D341Med (cell line): ENCODE measurements at regions not wholly inside any gene's neighbourhood (a gene's known extent, or its start where the extent isn't known, plus 50 kb on each side); places are given as distances from the start of the nearest gene placed in this dataset.

Experiments used
- DNase-seq: peaks from one replicate; pipeline ENCODE4 v3.0.0; 2012; ENCODE audit warnings: low spot score

DNA sequence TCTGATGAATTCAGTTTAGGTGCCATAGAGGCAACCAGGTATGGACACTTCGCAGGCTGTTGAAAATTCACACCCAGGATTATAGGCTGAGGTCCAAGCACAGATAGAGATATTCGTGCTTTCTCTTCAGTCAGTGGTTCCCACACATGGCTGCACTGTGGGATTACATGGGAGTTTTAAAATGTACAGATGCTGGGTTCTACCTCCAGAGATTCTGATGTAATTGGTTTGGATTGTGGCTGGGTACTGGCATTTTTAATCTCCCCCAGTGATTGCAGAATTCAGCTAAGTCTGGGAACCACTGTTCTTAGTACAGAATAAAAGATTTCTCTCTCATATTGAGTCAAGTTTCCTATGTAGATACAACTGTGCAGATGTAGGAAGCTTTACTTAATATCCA lies 91.6 kb downstream of the FOXB1 start:
- DNase-seq, result no peak

DNA sequence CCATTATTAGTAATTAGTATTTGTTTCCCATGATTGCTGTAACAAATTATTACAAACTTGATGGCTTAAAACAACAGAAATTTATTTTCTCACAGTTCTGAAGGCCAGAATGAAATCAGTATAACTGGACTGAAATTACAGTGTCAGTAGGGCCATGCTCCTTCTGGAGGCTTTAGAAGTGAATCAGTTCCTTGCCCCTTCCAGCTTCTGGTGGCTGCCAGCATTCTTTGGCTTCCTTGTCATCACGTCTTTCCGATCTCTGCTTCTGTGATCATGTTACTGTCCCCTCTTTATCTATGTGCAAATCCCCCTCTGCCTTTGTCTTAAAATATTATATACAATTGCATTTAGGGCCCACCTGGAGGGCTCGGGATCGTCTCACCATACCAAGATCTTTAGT lies 92.0 kb downstream of the FOXB1 start:
- no peak for DNase-seq

DNA sequence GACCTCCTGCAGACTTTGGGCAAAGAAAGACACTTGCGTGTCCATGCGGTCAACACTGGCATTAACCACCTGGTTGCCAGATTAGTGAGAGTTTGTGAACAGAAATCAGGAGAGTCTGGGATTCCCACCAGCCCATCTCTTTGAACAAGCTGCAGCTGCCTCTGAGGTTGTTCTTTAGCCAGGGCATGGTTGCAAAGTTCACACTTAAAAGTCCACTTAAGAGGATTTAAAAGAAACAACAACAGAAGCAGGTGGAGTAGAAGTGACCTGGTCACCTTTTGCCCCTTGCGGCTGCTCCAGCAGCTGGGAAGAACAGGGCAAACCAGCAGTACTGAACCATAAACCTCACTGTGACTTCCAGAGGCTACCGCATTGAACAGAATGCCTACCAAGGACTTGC lies 97.3 kb downstream of the FOXB1 start:
- DNase-seq, result no peak

DNA sequence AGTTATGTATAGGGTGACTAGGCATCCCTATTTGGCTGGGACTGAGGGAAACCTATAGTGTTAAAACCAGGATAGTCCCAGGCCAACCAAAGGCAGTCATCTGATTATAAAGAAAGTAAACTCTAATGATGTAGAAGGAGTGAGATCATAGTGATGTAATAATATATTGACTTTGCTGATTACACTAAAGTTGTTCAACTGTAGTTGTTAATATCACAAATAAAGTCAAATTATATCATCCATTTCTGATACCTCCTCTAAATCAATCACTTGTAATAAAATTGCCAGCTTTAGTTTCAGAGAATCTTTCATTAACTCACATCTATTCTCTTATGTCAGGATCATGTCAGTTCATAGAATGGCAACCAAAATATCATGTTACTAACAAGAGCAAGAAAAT lies 98.6 kb downstream of the FOXB1 start:
- DNase-seq, result no peak

DNA sequence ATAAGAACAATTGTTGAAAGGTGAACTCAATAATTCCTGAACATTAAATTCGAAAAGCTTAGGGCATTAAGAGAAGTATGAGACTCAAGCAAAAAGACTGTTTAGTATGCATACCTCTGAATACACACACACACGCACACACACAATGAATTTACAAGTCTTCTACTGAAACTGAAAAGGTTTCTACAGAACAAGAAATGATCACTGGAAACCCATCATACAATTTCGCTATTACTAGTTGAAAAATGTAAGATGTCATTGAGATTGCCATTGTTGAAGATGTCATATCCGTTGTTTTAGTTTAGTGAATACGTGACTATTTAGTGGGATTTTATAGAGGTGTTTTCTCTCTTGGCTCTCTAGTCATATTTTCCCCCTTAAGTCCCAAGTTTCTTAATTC lies 106.8 kb downstream of the FOXB1 start:
- no peak for DNase-seq

DNA sequence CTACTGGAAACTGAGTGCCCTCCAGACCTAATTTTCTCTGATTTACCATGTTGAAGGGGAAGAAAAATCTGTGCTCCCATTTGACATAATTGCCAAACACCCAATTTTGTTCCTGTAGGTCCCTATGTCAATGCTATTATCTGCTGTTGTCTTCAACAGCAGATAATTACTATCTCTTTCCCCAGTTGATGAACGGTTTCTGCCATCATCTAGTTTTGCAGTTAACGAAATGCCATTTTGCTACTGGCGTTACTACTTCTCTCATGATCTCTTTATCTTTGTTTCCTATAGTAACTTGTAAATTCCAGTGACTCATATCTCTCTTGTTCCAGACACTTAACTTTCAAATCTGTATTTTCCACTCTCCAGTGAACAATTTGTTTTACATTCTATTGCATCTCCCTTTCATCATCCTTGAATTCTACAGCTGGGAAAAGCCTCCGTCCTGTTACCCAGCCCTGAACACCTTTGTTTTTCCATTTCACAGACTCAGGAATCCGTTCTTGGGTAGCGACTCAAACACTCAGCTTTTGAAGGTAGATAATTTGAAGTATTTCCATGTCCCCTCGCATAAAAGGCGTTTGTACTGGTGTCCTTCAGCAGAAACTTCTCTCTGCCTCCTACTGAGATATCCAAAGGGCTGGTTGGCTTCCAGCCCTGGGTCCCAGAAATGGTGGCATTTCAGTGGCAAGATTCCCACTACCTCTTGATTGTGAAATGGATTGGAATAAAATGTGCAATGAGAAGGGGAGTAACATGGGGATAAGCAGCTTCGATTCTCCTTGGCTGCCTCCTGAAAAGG lies 111.7 kb downstream of the FOXB1 start:
- no peak for DNase-seq

DNA sequence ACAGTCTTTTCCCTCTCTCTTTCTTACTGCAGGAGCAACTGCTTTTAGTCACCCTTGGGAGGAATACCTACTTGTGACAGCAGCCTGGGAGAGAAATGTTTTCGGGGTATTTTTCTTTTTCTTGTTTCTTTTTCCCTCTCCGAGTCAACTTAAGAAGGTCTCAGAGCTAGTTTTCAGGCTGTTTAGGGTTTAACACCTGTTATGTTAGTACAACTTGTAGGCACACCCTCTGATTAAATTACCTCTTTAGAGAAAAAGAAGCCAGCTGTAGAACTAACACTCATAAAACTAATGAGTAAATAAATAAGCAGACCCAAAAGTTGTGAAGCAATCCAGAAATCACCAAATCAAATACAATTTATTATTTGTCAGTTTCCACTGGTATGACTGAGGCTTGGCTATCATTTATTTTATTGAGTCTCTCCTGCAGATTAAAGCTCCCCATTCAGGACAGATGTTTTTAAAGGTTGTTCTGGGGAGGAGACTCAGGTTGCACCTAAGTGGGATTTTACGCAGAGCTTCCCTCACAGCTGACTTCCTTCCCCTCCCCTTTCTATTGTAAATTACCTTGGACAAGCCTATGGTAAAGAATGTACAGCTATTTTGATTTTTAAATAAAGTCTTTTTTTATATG lies 112.5 kb downstream of the FOXB1 start:
- DNase-seq, result no peak

DNA sequence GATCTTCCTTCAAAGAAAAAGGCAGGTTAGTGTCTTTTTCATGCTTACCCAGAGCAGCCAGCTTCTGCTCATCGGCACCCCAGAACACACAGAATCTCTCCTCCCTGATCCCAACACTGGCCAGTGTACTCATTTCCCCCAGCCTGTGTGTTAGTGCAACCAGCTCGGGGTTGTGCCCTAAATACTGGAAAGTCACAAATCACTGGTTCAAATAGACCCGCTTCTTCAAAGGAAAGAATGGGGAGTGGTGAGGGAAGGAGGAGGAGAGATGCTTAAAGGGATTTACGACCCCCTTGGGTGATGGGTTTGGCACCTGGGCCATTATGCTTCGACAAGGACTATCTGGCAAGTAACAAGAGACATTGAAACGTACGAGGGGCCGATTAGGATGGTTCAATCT lies 114.0 kb downstream of the FOXB1 start:
- no peak for DNase-seq

DNA sequence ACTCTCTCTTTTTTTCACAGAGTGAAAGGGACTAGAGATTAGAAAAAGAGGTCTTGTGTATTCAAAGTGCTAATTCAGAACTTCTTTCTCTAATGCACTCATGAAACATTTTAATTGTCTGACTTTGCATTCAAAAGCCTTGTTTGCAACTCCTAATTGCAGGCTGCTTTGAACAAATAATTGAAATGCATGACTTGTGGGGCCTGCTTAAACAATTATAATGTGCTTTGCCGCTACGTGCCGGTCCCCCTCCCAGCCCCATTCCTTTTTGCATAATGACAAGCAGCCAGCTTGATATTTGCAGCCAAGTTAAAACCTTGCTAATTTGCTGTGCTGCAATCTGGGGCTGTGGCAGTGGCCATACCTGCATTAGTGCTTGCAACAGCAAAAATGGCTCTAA lies 114.5 kb downstream of the FOXB1 start:
- no peak for DNase-seq

- DNase-seq, result no peak
These were observed 115.0 kb downstream of the FOXB1 start for GRCh38 chr15:60119101-60119500.

DNA sequence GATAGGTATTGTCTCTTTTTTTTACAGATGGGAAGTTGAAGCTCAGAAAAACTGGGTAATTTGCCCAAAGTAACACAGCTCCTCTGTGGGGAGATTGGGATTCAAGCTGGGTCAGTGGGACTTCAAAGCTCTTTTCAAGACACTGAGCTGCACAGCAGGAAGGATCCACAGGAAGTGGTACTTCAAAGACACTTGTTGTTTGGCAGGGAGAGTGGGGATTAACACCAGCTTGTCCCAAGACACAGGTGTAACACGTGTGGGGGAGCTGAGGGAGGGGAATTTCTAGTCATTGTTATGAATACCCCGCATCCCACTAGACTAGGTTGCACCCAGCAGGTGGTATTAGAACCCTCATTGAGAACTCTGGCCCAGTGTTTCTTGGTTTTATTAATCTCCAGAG lies 116.0 kb downstream of the FOXB1 start:
- no peak for DNase-seq

DNA sequence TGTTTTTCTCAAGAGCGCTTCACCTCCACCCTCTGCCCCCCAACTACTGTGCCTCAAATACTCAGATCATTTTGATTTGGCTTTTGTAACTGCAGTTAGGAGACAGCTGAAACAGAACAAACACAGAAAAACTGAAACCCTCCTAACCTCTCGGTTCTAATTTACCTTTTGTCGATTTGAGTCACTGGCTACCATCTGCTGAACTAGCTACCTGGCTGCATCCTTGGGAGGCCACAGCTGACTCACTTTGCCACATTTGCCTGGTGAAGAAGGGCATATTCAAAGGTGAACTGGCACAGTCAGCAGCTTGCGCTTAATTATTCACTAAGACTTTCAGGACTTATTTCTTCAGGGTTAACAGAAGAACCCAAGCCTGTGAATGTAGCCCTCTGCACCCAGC lies 117.7 kb downstream of the FOXB1 start:
- DNase-seq, result no peak

GRCh38 chr15:60122691-60123090 lies 118.6 kb downstream of the FOXB1 start:
- no peak for DNase-seq

- no peak for DNase-seq
These were observed 120.5 kb downstream of the FOXB1 start for GRCh38 chr15:60124460-60125070.

- no peak for DNase-seq
These were observed 121.2 kb downstream of the FOXB1 start for GRCh38 chr15:60125334-60125733.

DNA sequence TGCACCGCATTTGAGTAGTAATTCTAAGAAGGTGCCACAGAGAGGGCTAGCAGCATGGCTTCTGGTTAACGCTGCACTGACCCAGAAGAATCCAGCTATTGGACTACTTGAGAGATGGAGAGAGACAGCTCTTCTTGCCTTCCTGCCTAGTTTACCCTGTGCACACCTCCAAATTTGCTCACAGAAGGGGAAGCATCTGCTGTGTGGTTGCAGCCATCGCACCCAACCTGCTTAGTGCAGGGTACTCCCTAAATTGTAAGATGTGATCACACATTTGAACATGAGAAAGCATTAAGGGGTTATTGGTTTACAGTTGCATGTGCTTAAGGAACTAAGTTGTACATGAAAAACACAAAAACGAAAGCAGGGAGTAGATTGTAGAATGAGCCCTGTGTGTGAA lies 122.1 kb downstream of the FOXB1 start:
- DNase-seq, result no peak

GRCh38 chr15:60126661-60127060 lies 122.5 kb downstream of the FOXB1 start:
- no peak for DNase-seq

DNA sequence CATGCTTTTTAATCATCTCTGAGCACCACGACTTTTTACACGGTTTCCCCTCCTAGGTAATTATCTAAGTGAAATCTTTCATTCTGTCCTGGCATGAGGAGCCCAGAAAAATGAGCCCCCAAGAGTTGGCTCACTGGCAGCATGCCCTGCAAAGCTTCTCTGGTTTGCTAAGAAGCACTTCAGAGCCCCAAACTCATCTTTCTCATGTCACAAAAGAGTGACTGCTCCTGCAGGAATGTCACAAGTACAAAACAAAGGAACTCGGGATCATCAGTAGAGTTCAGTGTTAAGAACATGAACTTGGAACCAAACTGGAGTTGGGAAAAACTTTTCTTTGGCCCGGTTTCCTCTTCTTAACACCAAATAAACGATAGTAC lies 123.9 kb downstream of the FOXB1 start:
- DNase-seq, result no peak

GRCh38 chr15:60128710-60129109 lies 124.6 kb downstream of the FOXB1 start:
- no peak for DNase-seq

GRCh38 chr15:60130398-60130797 lies 126.3 kb downstream of the FOXB1 start:
- DNase-seq, result no peak

GRCh38 chr15:60130821-60131220 lies 126.7 kb downstream of the FOXB1 start:
- DNase-seq, result no peak

DNA sequence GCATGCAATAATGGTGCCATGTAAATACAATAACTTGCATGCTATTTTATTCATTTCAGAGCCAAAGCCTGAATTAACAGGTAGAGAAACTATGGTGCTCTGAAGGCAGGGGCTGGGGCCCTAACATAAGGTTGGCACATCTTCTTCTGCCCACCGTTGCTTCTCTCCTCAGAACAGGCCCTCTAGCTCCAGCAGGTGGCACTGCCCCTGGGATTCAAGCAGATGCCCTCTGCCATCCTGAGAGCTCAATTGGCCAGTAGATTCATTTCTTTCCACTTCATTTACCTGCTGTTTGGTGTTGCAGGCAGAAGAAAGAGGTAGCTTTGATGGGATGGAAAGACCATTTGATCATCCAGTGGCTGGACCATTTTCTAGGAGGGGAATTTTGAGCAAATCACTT lies 130.5 kb downstream of the FOXB1 start:
- peak; percentile 43 for DNase-seq

- DNase-seq, result no peak
These were observed 131.8 kb downstream of the FOXB1 start for GRCh38 chr15:60135961-60136360.
